ENCODE measurements at regions not wholly inside any gene's neighbourhood (a gene's known extent, or its start where the extent isn't known, plus 50 kb on each side); places are given as distances from the start of the nearest gene placed in this dataset.

- TF ChIP-seq, protein P1, sequence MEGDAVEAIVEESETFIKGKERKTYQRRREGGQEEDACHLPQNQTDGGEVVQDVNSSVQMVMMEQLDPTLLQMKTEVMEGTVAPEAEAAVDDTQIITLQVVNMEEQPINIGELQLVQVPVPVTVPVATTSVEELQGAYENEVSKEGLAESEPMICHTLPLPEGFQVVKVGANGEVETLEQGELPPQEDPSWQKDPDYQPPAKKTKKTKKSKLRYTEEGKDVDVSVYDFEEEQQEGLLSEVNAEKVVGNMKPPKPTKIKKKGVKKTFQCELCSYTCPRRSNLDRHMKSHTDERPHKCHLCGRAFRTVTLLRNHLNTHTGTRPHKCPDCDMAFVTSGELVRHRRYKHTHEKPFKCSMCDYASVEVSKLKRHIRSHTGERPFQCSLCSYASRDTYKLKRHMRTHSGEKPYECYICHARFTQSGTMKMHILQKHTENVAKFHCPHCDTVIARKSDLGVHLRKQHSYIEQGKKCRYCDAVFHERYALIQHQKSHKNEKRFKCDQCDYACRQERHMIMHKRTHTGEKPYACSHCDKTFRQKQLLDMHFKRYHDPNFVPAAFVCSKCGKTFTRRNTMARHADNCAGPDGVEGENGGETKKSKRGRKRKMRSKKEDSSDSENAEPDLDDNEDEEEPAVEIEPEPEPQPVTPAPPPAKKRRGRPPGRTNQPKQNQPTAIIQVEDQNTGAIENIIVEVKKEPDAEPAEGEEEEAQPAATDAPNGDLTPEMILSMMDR (IDR thresholded peaks at IDR 0.05 in 2 of 3, conservative IDR thresholded peaks at IDR 0.05 in 1 of 3; ENCODE audit: insufficient read depth in 2 of 3, low read depth in 1 of 3, low read length in 3 of 3) = no peak
- no peak for TF ChIP-seq ZNF316 (IDR thresholded peaks at IDR 0.05)
- TF ChIP-seq YY1 (IDR thresholded peaks at IDR 0.05; ENCODE audit: borderline replicate concordance in 1 of 3, control insufficient read depth in 1 of 3, extremely low read depth in 1 of 3, insufficient read depth in 3 of 3, insufficient read length in 1 of 3, insufficient replicate concordance in 2 of 3, low read depth in 1 of 3, low read length in 2 of 3) = no peak
- no peak for TF ChIP-seq POLR2AphosphoS5 (IDR thresholded peaks at IDR 0.05; ENCODE audit: control insufficient read depth, insufficient read depth, low read depth, low read length)
- no peak for TF ChIP-seq CBX8 (IDR thresholded peaks at IDR 0.05; ENCODE audit: borderline replicate concordance, extremely low read depth, low read depth, low read length, poor library complexity, severe bottlenecking)
- no peak for TF ChIP-seq NFE2 (IDR thresholded peaks at IDR 0.05; ENCODE audit: low read depth)
- TF ChIP-seq, protein P2, sequence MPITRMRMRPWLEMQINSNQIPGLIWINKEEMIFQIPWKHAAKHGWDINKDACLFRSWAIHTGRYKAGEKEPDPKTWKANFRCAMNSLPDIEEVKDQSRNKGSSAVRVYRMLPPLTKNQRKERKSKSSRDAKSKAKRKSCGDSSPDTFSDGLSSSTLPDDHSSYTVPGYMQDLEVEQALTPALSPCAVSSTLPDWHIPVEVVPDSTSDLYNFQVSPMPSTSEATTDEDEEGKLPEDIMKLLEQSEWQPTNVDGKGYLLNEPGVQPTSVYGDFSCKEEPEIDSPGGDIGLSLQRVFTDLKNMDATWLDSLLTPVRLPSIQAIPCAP (CRISPR knock-in tag; IDR thresholded peaks at IDR 0.05; ENCODE audit: borderline replicate concordance) = no peak
- TF ChIP-seq, protein P3, sequence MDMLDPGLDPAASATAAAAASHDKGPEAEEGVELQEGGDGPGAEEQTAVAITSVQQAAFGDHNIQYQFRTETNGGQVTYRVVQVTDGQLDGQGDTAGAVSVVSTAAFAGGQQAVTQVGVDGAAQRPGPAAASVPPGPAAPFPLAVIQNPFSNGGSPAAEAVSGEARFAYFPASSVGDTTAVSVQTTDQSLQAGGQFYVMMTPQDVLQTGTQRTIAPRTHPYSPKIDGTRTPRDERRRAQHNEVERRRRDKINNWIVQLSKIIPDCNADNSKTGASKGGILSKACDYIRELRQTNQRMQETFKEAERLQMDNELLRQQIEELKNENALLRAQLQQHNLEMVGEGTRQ (CRISPR knock-in tag; IDR thresholded peaks at IDR 0.05) = no peak
Measured at GRCh38 chr1:234732260-234732659, 122.3 kb upstream of the IRF2BP2 start.

Measured in K562 (cell line).